ENCODE measurements at regions not wholly inside any gene's neighbourhood (a gene's known extent, or its start where the extent isn't known, plus 50 kb on each side); places are given as distances from the start of the nearest gene placed in this dataset.

GRCh38 chr3:124303305-124303910 is 311.5 kb upstream of the ROPN1 start:
- no peaks in the 10 kb centered on the region for H3K4me1 ChIP-seq (ENCODE audit: insufficient read depth, low read length)
- no peaks in the 10 kb centered on the region for H3K27me3 ChIP-seq (ENCODE audit: control insufficient read depth in 1 of 2, insufficient read depth in 2 of 2, low read length in 2 of 2)
- no peak overlapping the region for H3K27ac ChIP-seq (ENCODE audit: low read depth, low read length)
- H3K9me3 ChIP-seq (ENCODE audit: low read length): peaks cover 3% of the 10 kb centered on the region
- no peak overlapping the region for H3K4me3 ChIP-seq (ENCODE audit: low read depth in 1 of 2, low read length in 2 of 2)
- H3K9ac ChIP-seq (ENCODE audit: low read length): no peak overlapping the region
- no peaks in the 10 kb centered on the region for H3K36me3 ChIP-seq (ENCODE audit: insufficient read depth, low read length)

GRCh38 chr3:124306665-124307064 is 314.7 kb upstream of the ROPN1 start:
- Histone ChIP-seq H3K9ac (ENCODE audit: low read length) (no peak overlapping the region), H3K36me3 (ENCODE audit: insufficient read depth, low read length) (no peaks in the 10 kb centered on the region), H3K4me1 (ENCODE audit: insufficient read depth, low read length) (no peaks in the 10 kb centered on the region), H3K4me3 (ENCODE audit: low read depth in 1 of 2, low read length in 2 of 2) (no peak overlapping the region), H3K27ac (ENCODE audit: low read depth, low read length) (no peak overlapping the region), H3K27me3 (ENCODE audit: control insufficient read depth in 1 of 2, insufficient read depth in 2 of 2, low read length in 2 of 2) (no peaks in the 10 kb centered on the region), H3K9me3 (ENCODE audit: low read length) (peaks cover 3% of the 10 kb centered on the region)

DNA sequence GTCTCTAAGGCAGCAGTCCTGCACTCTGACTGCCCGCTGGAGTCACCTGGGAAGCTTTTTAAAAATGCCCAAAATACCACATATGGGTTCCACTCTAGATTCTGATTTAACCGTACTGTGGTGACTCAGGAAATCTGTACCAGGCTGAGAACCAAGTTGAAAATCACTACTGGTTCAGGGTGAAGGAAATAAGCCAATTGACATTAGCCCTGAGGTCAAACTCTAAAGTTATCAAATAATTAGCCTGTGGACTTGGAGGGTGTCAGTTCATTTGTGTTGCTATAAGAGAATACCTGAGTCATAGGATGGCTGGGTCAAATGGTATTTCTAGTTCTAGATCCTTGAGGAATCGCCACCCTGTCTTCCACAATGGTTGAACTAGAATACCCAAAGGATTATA is 321.7 kb upstream of the ROPN1 start:
- Histone ChIP-seq H3K27ac (ENCODE audit: low read depth, low read length) (no peak overlapping the region), H3K9me3 (ENCODE audit: low read length) (no peaks in the 10 kb centered on the region), H3K27me3 (ENCODE audit: control insufficient read depth in 1 of 2, insufficient read depth in 2 of 2, low read length in 2 of 2) (no peaks in the 10 kb centered on the region), H3K36me3 (ENCODE audit: insufficient read depth, low read length) (no peaks in the 10 kb centered on the region), H3K9ac (ENCODE audit: low read length) (no peak overlapping the region), H3K4me3 (ENCODE audit: low read depth in 1 of 2, low read length in 2 of 2) (no peak overlapping the region), H3K4me1 (ENCODE audit: insufficient read depth, low read length) (no peaks in the 10 kb centered on the region)

DNA sequence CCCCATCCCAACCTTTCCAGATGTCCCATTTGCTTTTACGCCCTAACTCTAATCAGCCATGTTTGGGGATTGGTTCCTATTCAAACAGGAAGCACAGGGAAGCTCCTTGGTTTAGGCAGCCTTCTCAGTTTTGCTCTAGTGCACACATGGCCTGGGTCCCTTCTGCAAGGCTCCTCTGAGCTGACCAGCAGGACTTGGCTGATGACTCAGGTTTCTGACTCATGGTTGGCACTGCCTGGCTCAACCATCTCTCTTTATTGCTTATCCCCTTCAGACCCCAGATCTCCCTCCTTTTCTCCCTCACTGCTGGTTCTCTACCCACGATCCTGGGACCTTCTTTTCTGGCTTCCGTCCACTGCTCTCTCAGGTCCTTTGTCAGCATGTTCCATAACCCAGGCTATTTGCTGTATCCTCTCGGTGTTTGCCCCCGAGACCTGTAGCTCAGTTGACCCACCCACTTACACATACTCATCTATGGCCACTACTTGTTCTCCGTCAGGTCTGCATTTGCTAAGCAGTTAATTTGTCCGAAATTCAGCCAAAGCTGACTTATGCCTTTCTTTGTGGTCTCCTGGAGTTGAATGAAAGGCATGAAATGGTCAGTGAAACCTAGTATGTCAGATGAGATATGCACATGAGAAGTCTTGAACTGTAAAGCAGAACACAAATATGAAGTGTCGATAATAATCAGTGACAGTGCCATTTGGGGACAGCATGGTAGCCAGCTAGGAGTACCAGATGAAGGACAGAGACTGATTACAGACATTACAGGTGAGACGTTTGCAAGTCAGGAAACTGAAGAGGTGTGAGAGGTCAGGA is 323.5 kb upstream of the ROPN1 start:
- no peak overlapping the region for H3K27ac ChIP-seq (ENCODE audit: low read depth, low read length)
- H3K36me3 ChIP-seq (ENCODE audit: insufficient read depth, low read length): no peaks in the 10 kb centered on the region
- no peaks in the 10 kb centered on the region for H3K4me1 ChIP-seq (ENCODE audit: insufficient read depth, low read length)
- no peak overlapping the region for H3K9ac ChIP-seq (ENCODE audit: low read length)
- H3K27me3 ChIP-seq (ENCODE audit: control insufficient read depth in 1 of 2, insufficient read depth in 2 of 2, low read length in 2 of 2): no peaks in the 10 kb centered on the region
- H3K9me3 ChIP-seq (ENCODE audit: low read length): no peaks in the 10 kb centered on the region
- no peak overlapping the region for H3K4me3 ChIP-seq (ENCODE audit: low read depth in 1 of 2, low read length in 2 of 2)

DNA sequence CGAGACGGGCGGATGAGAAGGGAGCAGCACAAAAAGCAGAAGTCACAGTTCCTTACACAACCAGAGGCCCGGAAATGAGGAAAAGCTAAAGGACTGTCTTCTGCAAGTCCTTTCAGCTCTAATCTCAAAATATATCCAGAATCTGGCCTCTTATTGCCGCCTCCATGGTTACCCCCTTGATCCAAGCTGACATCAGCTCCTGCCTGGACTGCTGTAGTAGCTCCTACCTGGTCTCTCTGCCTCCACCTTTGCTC is 324.0 kb upstream of the ROPN1 start:
- H3K27ac ChIP-seq (ENCODE audit: low read depth, low read length): no peak overlapping the region
- H3K4me3 ChIP-seq (ENCODE audit: low read depth in 1 of 2, low read length in 2 of 2): no peak overlapping the region
- no peaks in the 10 kb centered on the region for H3K4me1 ChIP-seq (ENCODE audit: insufficient read depth, low read length)
- no peaks in the 10 kb centered on the region for H3K9me3 ChIP-seq (ENCODE audit: low read length)
- H3K9ac ChIP-seq (ENCODE audit: low read length): no peak overlapping the region
- no peaks in the 10 kb centered on the region for H3K36me3 ChIP-seq (ENCODE audit: insufficient read depth, low read length)
- H3K27me3 ChIP-seq (ENCODE audit: control insufficient read depth in 1 of 2, insufficient read depth in 2 of 2, low read length in 2 of 2): no peaks in the 10 kb centered on the region

GRCh38 chr3:124318014-124318413 is 326.1 kb upstream of the ROPN1 start:
- Histone ChIP-seq H3K27ac (ENCODE audit: low read depth, low read length) (no peak overlapping the region), H3K9ac (ENCODE audit: low read length) (no peak overlapping the region), H3K4me3 (ENCODE audit: low read depth in 1 of 2, low read length in 2 of 2) (no peak overlapping the region), H3K4me1 (ENCODE audit: insufficient read depth, low read length) (no peaks in the 10 kb centered on the region), H3K9me3 (ENCODE audit: low read length) (no peaks in the 10 kb centered on the region), H3K36me3 (ENCODE audit: insufficient read depth, low read length) (no peaks in the 10 kb centered on the region), H3K27me3 (ENCODE audit: control insufficient read depth in 1 of 2, insufficient read depth in 2 of 2, low read length in 2 of 2) (no peaks in the 10 kb centered on the region)

DNA sequence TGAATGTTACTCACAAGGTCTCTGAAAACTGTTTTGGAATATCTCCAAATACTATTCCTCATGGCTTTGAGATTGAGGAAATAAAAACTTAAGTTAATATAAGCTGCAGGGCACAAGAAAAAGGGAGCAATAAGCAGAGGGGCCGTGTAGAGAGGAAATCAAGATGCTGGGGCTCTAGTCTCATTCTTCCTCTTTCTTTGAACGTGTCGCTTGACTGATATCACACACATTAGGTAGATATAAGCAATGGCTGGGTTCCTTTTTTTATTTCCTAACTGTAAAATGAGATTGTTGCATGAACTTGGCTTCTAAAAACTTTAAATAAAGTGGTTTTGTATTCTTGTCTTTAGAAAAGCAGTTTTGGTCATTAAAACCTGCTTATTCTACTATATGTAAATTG is 326.7 kb upstream of the ROPN1 start:
- H3K36me3 ChIP-seq (ENCODE audit: insufficient read depth, low read length): no peaks in the 10 kb centered on the region
- no peak overlapping the region for H3K4me3 ChIP-seq (ENCODE audit: low read depth in 1 of 2, low read length in 2 of 2)
- H3K4me1 ChIP-seq (ENCODE audit: insufficient read depth, low read length): no peaks in the 10 kb centered on the region
- no peaks in the 10 kb centered on the region for H3K9me3 ChIP-seq (ENCODE audit: low read length)
- no peaks in the 10 kb centered on the region for H3K27me3 ChIP-seq (ENCODE audit: control insufficient read depth in 1 of 2, insufficient read depth in 2 of 2, low read length in 2 of 2)
- no peak overlapping the region for H3K9ac ChIP-seq (ENCODE audit: low read length)
- no peak overlapping the region for H3K27ac ChIP-seq (ENCODE audit: low read depth, low read length)

DNA sequence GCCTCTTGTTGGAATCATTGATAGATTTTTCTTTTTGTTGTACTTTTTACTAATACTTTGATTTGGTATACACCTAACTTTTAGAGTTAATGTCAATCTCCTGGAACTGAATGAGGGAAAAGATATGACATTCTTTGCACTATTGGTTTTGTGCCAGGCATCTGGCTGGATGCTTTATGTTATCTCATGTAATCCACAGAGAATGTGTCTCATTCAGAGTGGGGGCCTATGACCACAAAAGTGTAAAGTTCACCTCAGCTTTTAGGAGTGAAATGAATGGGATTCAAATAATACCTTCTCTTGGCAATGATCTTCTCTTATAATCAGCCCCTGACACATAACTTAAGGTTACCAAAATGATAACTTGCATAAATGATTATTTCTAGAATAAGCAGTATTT is 329.1 kb upstream of the ROPN1 start:
- Histone ChIP-seq H3K9me3 (ENCODE audit: low read length) (no peaks in the 10 kb centered on the region), H3K36me3 (ENCODE audit: insufficient read depth, low read length) (no peaks in the 10 kb centered on the region), H3K4me3 (ENCODE audit: low read depth in 1 of 2, low read length in 2 of 2) (no peak overlapping the region), H3K27ac (ENCODE audit: low read depth, low read length) (no peak overlapping the region), H3K27me3 (ENCODE audit: control insufficient read depth in 1 of 2, insufficient read depth in 2 of 2, low read length in 2 of 2) (no peaks in the 10 kb centered on the region), H3K4me1 (ENCODE audit: insufficient read depth, low read length) (no peaks in the 10 kb centered on the region), H3K9ac (ENCODE audit: low read length) (no peak overlapping the region)

GRCh38 chr3:124322309-124322880 is 330.5 kb upstream of the ROPN1 start:
- Histone ChIP-seq H3K4me1 (ENCODE audit: insufficient read depth, low read length) (no peaks in the 10 kb centered on the region), H3K27ac (ENCODE audit: low read depth, low read length) (no peak overlapping the region), H3K9ac (ENCODE audit: low read length) (no peak overlapping the region)

DNA sequence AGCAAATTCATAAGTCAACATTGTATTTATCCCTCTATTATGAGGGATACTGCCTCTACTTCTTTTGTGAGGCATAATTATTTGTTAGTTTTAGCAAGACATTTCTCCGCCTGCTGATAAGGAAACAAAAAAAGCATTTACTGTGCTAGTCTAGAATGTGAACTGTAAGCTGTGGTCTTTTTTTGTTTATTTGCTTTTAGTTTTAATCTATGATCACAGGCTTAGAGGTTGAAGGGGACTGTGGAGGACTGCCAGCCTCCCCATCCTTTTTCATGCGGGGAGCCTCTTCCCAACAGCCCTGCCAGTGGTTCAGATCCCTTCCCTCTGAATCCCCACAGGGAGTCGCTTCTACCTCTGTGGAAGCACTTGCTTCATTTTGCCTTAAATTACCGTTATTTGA is 331.0 kb upstream of the ROPN1 start:
- H3K27ac ChIP-seq (ENCODE audit: low read depth, low read length): no peak overlapping the region
- H3K9me3 ChIP-seq (ENCODE audit: low read length): no peaks in the 10 kb centered on the region
- no peaks in the 10 kb centered on the region for H3K4me1 ChIP-seq (ENCODE audit: insufficient read depth, low read length)
- H3K27me3 ChIP-seq (ENCODE audit: control insufficient read depth in 1 of 2, insufficient read depth in 2 of 2, low read length in 2 of 2): no peaks in the 10 kb centered on the region
- no peak overlapping the region for H3K9ac ChIP-seq (ENCODE audit: low read length)
- H3K36me3 ChIP-seq (ENCODE audit: insufficient read depth, low read length): no peaks in the 10 kb centered on the region
- no peak overlapping the region for H3K4me3 ChIP-seq (ENCODE audit: low read depth in 1 of 2, low read length in 2 of 2)

More at GRCh38 chr3:124322309-124322880, 330.5 kb upstream of the ROPN1 start:
- H3K4me3 ChIP-seq (ENCODE audit: low read depth in 1 of 2, low read length in 2 of 2): no peak overlapping the region
- H3K9me3 ChIP-seq (ENCODE audit: low read length): no peaks in the 10 kb centered on the region
- H3K36me3 ChIP-seq (ENCODE audit: insufficient read depth, low read length): no peaks in the 10 kb centered on the region
- no peaks in the 10 kb centered on the region for H3K27me3 ChIP-seq (ENCODE audit: control insufficient read depth in 1 of 2, insufficient read depth in 2 of 2, low read length in 2 of 2)

DNA sequence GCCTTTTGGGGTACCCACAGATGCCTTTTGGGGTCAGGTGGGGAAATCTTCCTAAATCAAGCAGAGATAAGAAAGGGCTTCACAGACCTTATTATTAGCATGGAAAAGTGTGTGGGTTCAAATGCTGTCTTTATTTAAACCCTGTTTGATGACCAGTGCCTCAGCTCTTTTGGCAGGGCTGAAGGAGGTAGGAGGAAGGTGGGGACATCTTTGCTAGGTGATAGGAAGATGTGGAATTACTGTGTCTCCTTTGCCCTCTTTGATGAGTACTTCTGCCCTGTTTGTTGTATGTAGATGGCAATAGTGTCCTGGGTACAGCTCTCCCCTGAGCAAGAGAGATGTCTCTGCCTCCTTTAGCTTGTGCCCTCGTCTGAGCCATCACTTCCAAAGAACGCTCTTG is 333.3 kb upstream of the ROPN1 start:
- Histone ChIP-seq H3K9ac (ENCODE audit: low read length) (no peak overlapping the region), H3K4me1 (ENCODE audit: insufficient read depth, low read length) (no peaks in the 10 kb centered on the region), H3K27ac (ENCODE audit: low read depth, low read length) (no peak overlapping the region), H3K36me3 (ENCODE audit: insufficient read depth, low read length) (no peaks in the 10 kb centered on the region), H3K9me3 (ENCODE audit: low read length) (no peaks in the 10 kb centered on the region), H3K4me3 (ENCODE audit: low read depth in 1 of 2, low read length in 2 of 2) (no peak overlapping the region), H3K27me3 (ENCODE audit: control insufficient read depth in 1 of 2, insufficient read depth in 2 of 2, low read length in 2 of 2) (no peaks in the 10 kb centered on the region)

GRCh38 chr3:124329723-124330122 is 337.8 kb upstream of the ROPN1 start:
- Histone ChIP-seq H3K27me3 (ENCODE audit: control insufficient read depth in 1 of 2, insufficient read depth in 2 of 2, low read length in 2 of 2) (no peaks in the 10 kb centered on the region), H3K9ac (ENCODE audit: low read length) (no peak overlapping the region), H3K4me1 (ENCODE audit: insufficient read depth, low read length) (no peaks in the 10 kb centered on the region), H3K9me3 (ENCODE audit: low read length) (no peaks in the 10 kb centered on the region), H3K36me3 (ENCODE audit: insufficient read depth, low read length) (no peaks in the 10 kb centered on the region), H3K4me3 (ENCODE audit: low read depth in 1 of 2, low read length in 2 of 2) (no peak overlapping the region), H3K27ac (ENCODE audit: low read depth, low read length) (no peak overlapping the region)

Data from muscle layer of colon (tissue), 2 donors.